WTC11 (cell line): ENCODE measurements at regions not wholly inside any gene's neighbourhood (a gene's known extent, or its start where the extent isn't known, plus 50 kb on each side); places are given as distances from the start of the nearest gene placed in this dataset.
A peak's percentile ranks its signal among the peaks of the same experiment; 100 is the strongest.

ENCODE experiments used
- ATAC-seq: fragments of 200-7000 bp; cut with Tn5 transposase; 2 replicates; pipeline ENCODE4 v1.10.0; 2021; ENCODE audit warnings: mild to moderate bottlenecking, moderate library complexity
- CTCF ChIA-PET: fragments of 300-600 bp; sonication (Branson Sonifier 250); formaldehyde crosslinking; loops from one replicate; lab custom pipeline; 2021; ENCODE audit warnings: antibody characterized with exemption; lab: Charles Lee
- POLR2A ChIA-PET: fragments of 350-600 bp; sonication (Branson Sonifier 250); formaldehyde crosslinking; loops from one replicate; lab custom pipeline; 2021; ENCODE audit warnings: antibody characterized with exemption; lab: Charles Lee
- DNase-seq: peaks from one replicate; pipeline ENCODE4 v3.0.0; 2021; ENCODE audit warnings: low spot score
- H3K27ac Mint-ChIP-seq: 2 replicates; pipeline ENCODE4 v1.8.0; 2021; ENCODE audit warnings: mixed read lengths
- H3K27me3 Mint-ChIP-seq: 2 replicates; pipeline ENCODE4 v1.8.0; 2021; ENCODE audit warnings: low read depth, mild to moderate bottlenecking, moderate library complexity, mixed read lengths
- H3K36me3 Mint-ChIP-seq: 2 replicates; pipeline ENCODE4 v1.8.0; 2021; ENCODE audit warnings: mixed read lengths
- H3K4me1 Mint-ChIP-seq: 2 replicates; pipeline ENCODE4 v1.8.0; 2022; ENCODE audit warnings: mixed read lengths
- H3K4me3 Mint-ChIP-seq: 2 replicates; pipeline ENCODE4 v1.8.0; 2021; ENCODE audit warnings: mild to moderate bottlenecking, moderate library complexity, mixed read lengths
- H3K9me3 Mint-ChIP-seq: 2 replicates; pipeline ENCODE4 v1.8.0; 2021; ENCODE audit warnings: mixed read lengths
- ARID4B ChIP-seq: sonication (generic); formaldehyde crosslinking; IDR thresholded peaks from 2 replicates; pipeline ENCODE4 v1.8.0; 2023; ENCODE audit warnings: missing genetic modification reagents, mild to moderate bottlenecking, borderline replicate concordance
- ATF2 ChIP-seq: sonication (generic); formaldehyde crosslinking; IDR thresholded peaks from 2 replicates; pipeline ENCODE4 v1.8.1; 2022; ENCODE audit warnings: low read depth, missing genetic modification reagents, borderline replicate concordance
- CREB1 ChIP-seq: sonication (generic); formaldehyde crosslinking; IDR thresholded peaks from 2 replicates; pipeline ENCODE4 v1.8.0; 2023; ENCODE audit warnings: mild to moderate bottlenecking, missing genetic modification reagents
- CTCF ChIP-seq: fragments of 200-600 bp; IDR thresholded peaks from 2 replicates; pipeline ENCODE4 v1.8.0; 2022; ENCODE audit warnings: antibody characterized with exemption
- E2F4 ChIP-seq: sonication (generic); formaldehyde crosslinking; IDR thresholded peaks from 2 replicates; pipeline ENCODE4 v1.8.1; 2022; ENCODE audit warnings: low read depth, mild to moderate bottlenecking, moderate library complexity, missing genetic modification reagents, borderline replicate concordance
- ELF4 ChIP-seq: sonication (generic); formaldehyde crosslinking; IDR thresholded peaks from 2 replicates; pipeline ENCODE4 v1.8.1; 2022; ENCODE audit warnings: low read depth, mild to moderate bottlenecking, moderate library complexity, missing genetic modification reagents
- ERG ChIP-seq: fragments of 250-450 bp; sonication (Bioruptor Pico); IDR thresholded peaks from 2 replicates; pipeline ENCODE4 v1.8.0; 2021; ENCODE audit warnings: mild to moderate bottlenecking
- JAZF1 ChIP-seq: fragments of 250-450 bp; sonication (Bioruptor Pico); IDR thresholded peaks from 2 replicates; pipeline ENCODE4 v1.9.0; 2021; ENCODE audit warnings: moderate library complexity, mild to moderate bottlenecking, inconsistent platforms
- PRRX2 ChIP-seq: fragments of 250-450 bp; sonication (Bioruptor Pico); IDR thresholded peaks from 2 replicates; pipeline ENCODE4 v1.8.0; 2021; ENCODE audit warnings: mild to moderate bottlenecking
- SOX15 ChIP-seq: fragments of 250-450 bp; sonication (Bioruptor Pico); IDR thresholded peaks from 2 replicates; pipeline ENCODE4 v1.9.0; 2021; ENCODE audit warnings: mild to moderate bottlenecking
- STAT6 ChIP-seq: sonication (generic); formaldehyde crosslinking; conservative IDR thresholded peaks from 2 replicates; pipeline ENCODE4 v1.8.1; 2023; ENCODE audit warnings: mild to moderate bottlenecking, low read depth, missing genetic modification reagents, moderate library complexity
- TCF7 ChIP-seq: sonication (generic); formaldehyde crosslinking; IDR thresholded peaks from 2 replicates; pipeline ENCODE4 v1.8.0; 2022; ENCODE audit warnings: mild to moderate bottlenecking, low read depth, missing genetic modification reagents, moderate library complexity
- TEAD1 ChIP-seq: sonication (generic); formaldehyde crosslinking; IDR thresholded peaks from 2 replicates; pipeline ENCODE4 v1.8.0; 2022; ENCODE audit warnings: mild to moderate bottlenecking, missing genetic modification reagents
- TEAD4 ChIP-seq: sonication (generic); formaldehyde crosslinking; IDR thresholded peaks from 2 replicates; pipeline ENCODE4 v1.8.0; 2022; ENCODE audit warnings: mild to moderate bottlenecking, missing genetic modification reagents
- USF2 ChIP-seq: sonication (generic); formaldehyde crosslinking; IDR thresholded peaks from 2 replicates; pipeline ENCODE4 v1.8.1; 2023; ENCODE audit warnings: mild to moderate bottlenecking, missing genetic modification reagents, moderate library complexity
- ZNF232 ChIP-seq: sonication (generic); formaldehyde crosslinking; IDR thresholded peaks from 2 replicates; pipeline ENCODE4 v1.8.0; 2022; ENCODE audit warnings: mild to moderate bottlenecking, missing genetic modification reagents
- ZNF317 ChIP-seq: sonication (generic); formaldehyde crosslinking; IDR thresholded peaks from 2 replicates; pipeline ENCODE4 v1.8.1; 2023; ENCODE audit warnings: low read depth, mild to moderate bottlenecking, moderate library complexity, missing genetic modification reagents, borderline replicate concordance
- ZNF423 ChIP-seq: fragments of 250-450 bp; sonication (Bioruptor Pico); IDR thresholded peaks from 2 replicates; pipeline ENCODE4 v2.1.2; 2022; ENCODE audit warnings: mild to moderate bottlenecking, moderate library complexity

GRCh38 chr14:65168840-65169239 is 66.5 kb upstream of the MAX start (continued):
- TF ChIP-seq USF2 (CRISPR knock-in tag): peak; percentile 89
- TF ChIP-seq TEAD4 (CRISPR knock-in tag): no peak

GRCh38 chr14:65169351-65169750 is 67.0 kb upstream of the MAX start:
- H3K4me1 Mint-ChIP-seq: peaks cover 21% of the 10 kb centered on the region
- ChIA-PET POLR2A (no interaction called here), CTCF (interaction anchor here (0.7 to 1.6 kb wide), 5 partner anchors 11 to 657 kb away, joined by 3 read pairs; no protein-coding TSS in a partner anchor)
- no peak overlapping the region for H3K4me3 Mint-ChIP-seq
- no peak for DNase-seq
- H3K27ac Mint-ChIP-seq: no peak overlapping the region
- no peaks in the 10 kb centered on the region; the same call in 1 of the 2 replicates for H3K27me3 Mint-ChIP-seq
- ATAC-seq: no peak
- H3K9me3 Mint-ChIP-seq: no peaks in the 10 kb centered on the region
- no peak for TF ChIP-seq ATF2 (CRISPR knock-in tag)
- no peak for TF ChIP-seq ARID4B
- TF ChIP-seq E2F4 (CRISPR knock-in tag): no peak
- no peak for TF ChIP-seq CREB1 (CRISPR knock-in tag)
- TF ChIP-seq TEAD1 (CRISPR knock-in tag): no peak
- TF ChIP-seq TCF7 (CRISPR knock-in tag): no peak
- TF ChIP-seq ERG (CRISPR knock-in tag): no peak
- TF ChIP-seq ZNF317 (CRISPR knock-in tag): no peak
- TF ChIP-seq JAZF1 (CRISPR knock-in tag): no peak
- no peak for TF ChIP-seq ELF4 (CRISPR knock-in tag)
- TF ChIP-seq SOX15 (CRISPR knock-in tag): no peak
- TF ChIP-seq ZNF423 (CRISPR knock-in tag): no peak
- no peak for TF ChIP-seq PRRX2 (CRISPR knock-in tag)
- TF ChIP-seq ZNF232: no peak
- TF ChIP-seq STAT6 (CRISPR knock-in tag): no peak
- TF ChIP-seq CTCF: no peak
- H3K36me3 Mint-ChIP-seq: no peaks in the 10 kb centered on the region
